Subcutaneous abdominal adipose tissue (tissue), 5 donors: ENCODE measurements at regions not wholly inside any gene's neighbourhood (a gene's known extent, or its start where the extent isn't known, plus 50 kb on each side); places are given as distances from the start of the nearest gene placed in this dataset.

Source experiments
- H3K27ac ChIP-seq: one replicate; pipeline ENCODE4 v1.7.0; 2013; ENCODE audit warnings: low read depth, mild to moderate bottlenecking, inconsistent platforms, low read length, moderate library complexity
- H3K27me3 ChIP-seq, 5 donors: one replicate each; pipeline ENCODE4 v1.7.0; 2013; ENCODE audit warnings: low read length in 5 of 5, inconsistent platforms in 1 of 5; ENCODE audit not compliant: control insufficient read depth in 5 of 5, insufficient read depth in 4 of 5
- H3K36me3 ChIP-seq, 5 donors: one replicate each; pipeline ENCODE4 v1.7.0; 2013; ENCODE audit warnings: low read length in 5 of 5; ENCODE audit not compliant: control insufficient read depth in 5 of 5, insufficient read depth in 5 of 5
- H3K4me1 ChIP-seq, 5 donors: one replicate each; pipeline ENCODE4 v1.7.0; 2013; ENCODE audit warnings: low read length in 5 of 5, mild to moderate bottlenecking in 3 of 5, moderate library complexity in 1 of 5; ENCODE audit not compliant: control insufficient read depth in 5 of 5, insufficient read depth in 5 of 5
- H3K4me3 ChIP-seq, 5 donors: one replicate each; pipeline ENCODE4 v1.7.0; 2013; ENCODE audit warnings: low read length in 5 of 5, low read depth in 1 of 5
- H3K9ac ChIP-seq, 5 donors: one replicate each; pipeline ENCODE4 v1.7.0; 2013; ENCODE audit warnings: low read length in 5 of 5, mild to moderate bottlenecking in 4 of 5, moderate library complexity in 3 of 5
- H3K9me3 ChIP-seq, 5 donors: one replicate each; pipeline ENCODE4 v1.7.0; 2013; ENCODE audit warnings: low read length in 5 of 5; ENCODE audit not compliant: control insufficient read depth in 5 of 5
- donor health status: healthy.
- donor health status: healthy.
- donor health status: healthy.
- donor health status: healthy.
- donor health status: healthy.

DNA sequence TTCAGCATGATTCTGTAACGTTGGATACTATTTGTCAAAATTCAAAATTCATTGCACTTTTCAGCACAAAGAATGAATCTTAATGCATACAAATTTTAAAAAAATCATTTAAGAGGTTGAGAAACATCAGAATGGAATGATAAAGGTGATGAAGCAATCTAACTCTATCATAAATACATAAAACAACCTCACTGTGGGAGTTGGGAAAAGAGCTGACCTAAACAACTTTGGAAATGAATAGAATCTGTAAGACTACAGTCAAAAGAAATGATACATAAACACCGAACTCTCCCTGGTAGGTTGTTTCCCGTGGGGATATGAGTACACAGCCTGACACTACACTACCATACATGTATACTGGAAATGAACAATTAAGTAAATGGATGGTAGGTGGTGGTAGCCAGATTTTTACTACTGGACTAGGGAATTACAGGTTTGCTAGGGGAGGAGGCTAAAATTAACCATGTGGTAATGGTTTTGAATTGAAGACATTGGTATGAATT lies 64.9 kb upstream of the PARP11 start:
- H3K27me3 ChIP-seq, result peaks cover 0 to 5% (median 0%) of the 10 kb centered on the region in 5 donors
- H3K4me1 ChIP-seq, result no peaks in the 10 kb centered on the region
- H3K9ac ChIP-seq, result no peak overlapping the region
- H3K4me3 ChIP-seq, result no peak overlapping the region
- H3K36me3 ChIP-seq, result no peaks in the 10 kb centered on the region
- H3K9me3 ChIP-seq, result peaks cover 0 to 2% (median 0%) of the 10 kb centered on the region in 5 donors
- no peak overlapping the region for H3K27ac ChIP-seq

GRCh38 chr12:3935078-3935477 lies 61.9 kb upstream of the PARP11 start:
- Histone ChIP-seq H3K9me3 (no peaks in the 10 kb centered on the region), H3K27ac (no peak overlapping the region), H3K27me3 (peaks cover 2 to 13% (median 10%) of the 10 kb centered on the region in 5 donors), H3K9ac (no peak overlapping the region), H3K36me3 (no peaks in the 10 kb centered on the region), H3K4me1 (no peaks in the 10 kb centered on the region), H3K4me3 (no peak overlapping the region)

GRCh38 chr12:3933819-3934192 lies 60.6 kb upstream of the PARP11 start:
- Histone ChIP-seq H3K27me3 (peaks cover 2 to 20% (median 10%) of the 10 kb centered on the region in 5 donors), H3K36me3 (no peaks in the 10 kb centered on the region), H3K4me3 (no peak overlapping the region), H3K9me3 (no peaks in the 10 kb centered on the region), H3K27ac (no peak overlapping the region), H3K9ac (no peak overlapping the region), H3K4me1 (no peaks in the 10 kb centered on the region)

- Histone ChIP-seq H3K9me3 (no peaks in the 10 kb centered on the region), H3K4me1 (no peaks in the 10 kb centered on the region), H3K9ac (no peak overlapping the region), H3K36me3 (no peaks in the 10 kb centered on the region), H3K4me3 (no peak overlapping the region), H3K27me3 (peaks cover 2 to 22% (median 10%) of the 10 kb centered on the region in 5 donors), H3K27ac (no peak overlapping the region)
Measured at GRCh38 chr12:3933074-3933818, 60.0 kb upstream of the PARP11 start.

DNA sequence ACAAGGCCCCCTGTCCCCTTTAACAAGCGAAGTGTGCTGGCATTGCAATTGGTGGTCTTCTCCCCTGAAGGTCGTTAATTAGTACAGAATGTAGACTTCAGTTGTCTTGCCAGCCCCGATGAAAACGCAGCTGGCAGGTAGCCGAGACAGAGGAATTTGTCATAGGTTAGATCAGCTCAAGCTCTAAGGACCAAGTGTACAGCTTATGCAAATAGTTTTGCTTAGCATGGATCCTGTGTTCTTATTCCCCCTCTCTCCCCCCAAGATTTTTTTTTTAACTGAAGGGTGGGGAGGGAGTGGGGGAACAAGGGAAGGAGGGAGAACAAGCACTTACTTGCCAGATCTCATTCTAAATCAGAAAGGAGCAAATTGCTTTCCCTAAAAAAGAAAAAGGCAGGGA lies 58.6 kb upstream of the PARP11 start:
- no peak overlapping the region for H3K4me3 ChIP-seq
- H3K9me3 ChIP-seq, result no peaks in the 10 kb centered on the region
- H3K27me3 ChIP-seq, result peaks cover 2 to 22% (median 10%) of the 10 kb centered on the region in 5 donors
- no peaks in the 10 kb centered on the region for H3K4me1 ChIP-seq
- no peak overlapping the region for H3K27ac ChIP-seq
- no peaks in the 10 kb centered on the region for H3K36me3 ChIP-seq
- no peak overlapping the region for H3K9ac ChIP-seq

DNA sequence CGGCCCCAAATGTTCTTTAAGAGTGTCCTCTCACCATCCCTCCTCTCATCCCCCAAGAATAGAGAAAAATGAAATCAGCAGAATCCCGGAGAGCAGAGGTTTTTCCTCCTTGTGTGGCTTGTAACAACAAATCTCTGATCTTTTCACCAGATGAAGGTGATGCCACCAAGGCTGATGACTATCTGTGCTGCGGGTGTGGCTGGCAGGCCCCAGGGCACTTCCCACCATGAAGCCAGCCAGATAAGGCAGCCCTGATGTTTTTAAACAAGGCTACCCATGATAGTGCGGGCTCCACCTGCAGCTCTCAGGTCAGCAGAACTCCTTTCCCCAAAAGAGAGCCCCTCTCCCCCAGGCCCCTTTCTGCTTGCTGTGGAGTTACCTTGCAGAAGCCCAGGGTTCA lies 58.0 kb upstream of the PARP11 start:
- no peak overlapping the region for H3K27ac ChIP-seq
- H3K27me3 ChIP-seq, result peaks cover 2 to 22% (median 10%) of the 10 kb centered on the region in 5 donors
- H3K4me3 ChIP-seq, result no peak overlapping the region
- no peaks in the 10 kb centered on the region for H3K4me1 ChIP-seq
- H3K9me3 ChIP-seq, result no peaks in the 10 kb centered on the region
- H3K9ac ChIP-seq, result no peak overlapping the region
- H3K36me3 ChIP-seq, result no peaks in the 10 kb centered on the region

DNA sequence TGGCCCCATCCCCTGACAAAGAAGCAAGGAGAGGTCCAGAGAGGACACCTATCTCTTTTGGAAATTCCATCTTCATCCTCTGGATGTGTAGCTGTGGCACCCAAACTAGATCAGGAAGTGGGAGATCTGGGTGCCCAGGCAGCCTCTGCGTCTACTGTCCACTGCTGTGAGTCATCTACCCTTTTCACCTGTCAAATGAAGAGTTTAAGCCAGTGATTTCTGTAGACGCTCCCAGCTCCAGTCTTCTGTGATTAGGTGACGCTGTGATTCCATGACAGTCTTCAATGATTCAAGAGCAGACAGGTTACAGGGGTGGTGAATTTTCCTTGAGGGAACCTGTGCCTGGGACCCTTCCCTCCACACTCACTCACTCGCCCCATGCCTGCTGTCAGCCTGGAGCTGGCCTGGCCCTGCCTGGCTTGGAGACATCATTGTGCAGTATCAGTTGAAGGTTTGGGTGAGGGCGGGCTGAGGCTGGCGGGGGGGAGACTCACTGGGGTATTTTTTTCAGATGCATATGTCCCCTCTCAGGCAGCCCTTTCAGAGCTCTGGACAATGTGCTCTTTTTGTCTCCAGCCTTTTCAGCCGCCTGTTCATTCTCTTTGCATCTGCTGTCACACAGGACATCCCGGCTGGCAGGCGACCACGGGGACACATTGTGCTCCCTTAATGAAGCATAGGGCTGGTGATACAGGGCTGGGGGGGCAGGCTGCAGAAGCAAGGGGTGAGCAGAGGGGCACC lies 56.8 kb upstream of the PARP11 start:
- Histone ChIP-seq H3K9me3 (no peaks in the 10 kb centered on the region), H3K4me3 (no peak overlapping the region), H3K9ac (no peak overlapping the region), H3K27ac (no peak overlapping the region), H3K27me3 (peaks cover 2 to 23% (median 15%) of the 10 kb centered on the region in 5 donors), H3K4me1 (no peaks in the 10 kb centered on the region), H3K36me3 (no peaks in the 10 kb centered on the region)

- Histone ChIP-seq H3K27me3 (peaks cover 5 to 34% (median 12%) of the 10 kb centered on the region in 5 donors), H3K9ac (no peak overlapping the region)
Measured at GRCh38 chr12:3928538-3929184, 55.5 kb upstream of the PARP11 start.

DNA sequence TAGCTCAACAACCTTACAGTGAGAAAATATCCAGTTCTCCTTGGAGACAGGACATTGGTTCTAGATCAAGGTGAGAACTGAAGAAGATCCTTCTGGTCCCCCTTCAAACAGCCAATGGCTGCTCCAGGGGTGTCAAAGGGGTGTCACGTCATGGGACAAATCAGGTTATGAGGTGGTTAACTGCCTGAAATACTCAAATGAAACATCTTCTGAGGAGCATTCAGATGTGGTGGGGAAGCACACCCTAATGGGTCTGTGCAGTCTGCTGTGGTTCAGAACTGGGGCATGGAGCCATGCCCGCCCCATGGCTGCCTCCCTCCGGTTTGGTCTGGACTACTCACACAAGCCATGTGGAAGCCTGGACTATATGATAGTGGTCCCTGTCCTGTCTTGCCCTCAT lies 52.4 kb upstream of the PARP11 start:
- Histone ChIP-seq H3K9me3 (no peaks in the 10 kb centered on the region), H3K36me3 (no peaks in the 10 kb centered on the region), H3K27ac (no peak overlapping the region), H3K9ac (no peak overlapping the region), H3K4me1 (no peaks in the 10 kb centered on the region), H3K4me3 (no peak overlapping the region), H3K27me3 (peaks cover 10 to 32% (median 19%) of the 10 kb centered on the region in 5 donors)

More at GRCh38 chr12:3928538-3929184, 55.5 kb upstream of the PARP11 start:
- no peak overlapping the region for H3K27ac ChIP-seq
- H3K4me3 ChIP-seq, result no peak overlapping the region
- no peaks in the 10 kb centered on the region for H3K36me3 ChIP-seq
- no peaks in the 10 kb centered on the region for H3K9me3 ChIP-seq
- no peaks in the 10 kb centered on the region for H3K4me1 ChIP-seq

DNA sequence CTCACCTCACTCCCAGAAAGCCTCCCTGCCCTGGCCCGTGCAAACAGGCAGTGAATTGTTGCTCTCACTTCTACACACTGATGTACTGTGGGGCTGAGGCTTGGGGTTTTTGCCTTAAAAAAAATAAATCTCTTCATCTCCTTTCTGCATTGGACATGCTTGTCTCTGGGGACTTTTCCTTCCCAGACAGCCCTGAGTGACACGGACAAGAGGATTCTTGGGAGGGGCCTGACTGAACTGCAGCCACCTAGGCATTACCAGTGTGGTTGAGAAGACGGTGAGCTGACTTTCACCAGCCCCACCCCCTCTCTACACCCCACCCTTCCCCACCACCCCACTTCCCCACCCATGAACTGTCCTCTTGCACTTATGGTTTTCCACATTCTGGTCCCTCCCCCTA lies 51.6 kb upstream of the PARP11 start:
- H3K27ac ChIP-seq, result no peak overlapping the region
- no peaks in the 10 kb centered on the region for H3K9me3 ChIP-seq
- H3K9ac ChIP-seq, result no peak overlapping the region
- no peaks in the 10 kb centered on the region for H3K36me3 ChIP-seq
- H3K27me3 ChIP-seq, result peaks cover 11 to 28% (median 25%) of the 10 kb centered on the region in 5 donors
- H3K4me1 ChIP-seq, result no peaks in the 10 kb centered on the region
- H3K4me3 ChIP-seq, result no peak overlapping the region
